HG02973 (cell line): ENCODE measurements at regions not wholly inside any gene's neighbourhood (a gene's known extent, or its start where the extent isn't known, plus 50 kb on each side); places are given as distances from the start of the nearest gene placed in this dataset.
"Not testable (repeated sequence)": the region's sequence is repeated elsewhere in the genome, so short reads cannot be mapped to it uniquely, and the experiment has no call there.

Experiments used
- ATAC-seq: cut with Tn5 transposase; IDR thresholded peaks from one replicate; pipeline ENCODE4 v1.9.1; 2021; ENCODE audit warnings: moderate library complexity; ENCODE audit not compliant: unreplicated experiment

GRCh38 chr6:144572541-144572940, 287.4 kb downstream of the UTRN start:
- ATAC-seq, result not testable (repeated sequence)

- no peak for ATAC-seq
Observed at GRCh38 chr6:144574796-144575195, 289.7 kb downstream of the UTRN start.

- ATAC-seq, result no peak
Observed at GRCh38 chr6:144575327-144575726, 290.2 kb downstream of the UTRN start.

GRCh38 chr6:144576871-144577270, 291.7 kb downstream of the UTRN start:
- no peak for ATAC-seq

- no peak for ATAC-seq
Observed at GRCh38 chr6:144578385-144579350, 293.5 kb downstream of the UTRN start.

- no peak for ATAC-seq
Observed at GRCh38 chr6:144580039-144580438, 294.9 kb downstream of the UTRN start.

GRCh38 chr6:144580771-144581170, 295.6 kb downstream of the UTRN start:
- ATAC-seq, result no peak

- ATAC-seq, result no peak
Observed at GRCh38 chr6:144581812-144582537, 296.8 kb downstream of the UTRN start.

- peak; percentile 95 for ATAC-seq
Observed at GRCh38 chr6:144582939-144583613, 297.9 kb downstream of the UTRN start.

- ATAC-seq, result no peak
Observed at GRCh38 chr6:144583614-144583954, 298.4 kb downstream of the UTRN start.

- no peak for ATAC-seq
Observed at GRCh38 chr6:144585217-144585814, 300.2 kb downstream of the UTRN start.

GRCh38 chr6:144586986-144587385, 301.9 kb downstream of the UTRN start:
- no peak for ATAC-seq

- peak; percentile 76 for ATAC-seq
Observed at GRCh38 chr6:144588697-144589325, 303.7 kb downstream of the UTRN start.

GRCh38 chr6:144590532-144590931, 305.4 kb downstream of the UTRN start:
- ATAC-seq, result no peak

GRCh38 chr6:144593392-144593791, 308.3 kb downstream of the UTRN start:
- ATAC-seq, result no peak

- no peak for ATAC-seq
Observed at GRCh38 chr6:144594585-144594984, 309.4 kb downstream of the UTRN start.

GRCh38 chr6:144595266-144595665, 310.1 kb downstream of the UTRN start:
- no peak for ATAC-seq

GRCh38 chr6:144597511-144597910, 312.4 kb downstream of the UTRN start:
- no peak for ATAC-seq

GRCh38 chr6:144599615-144600014, 314.5 kb downstream of the UTRN start:
- no peak for ATAC-seq

GRCh38 chr6:144601221-144601620, 316.1 kb downstream of the UTRN start:
- no peak for ATAC-seq
